ENCODE measurements at regions not wholly inside any gene's neighbourhood (a gene's known extent, or its start where the extent isn't known, plus 50 kb on each side); places are given as distances from the start of the nearest gene placed in this dataset.

DNA sequence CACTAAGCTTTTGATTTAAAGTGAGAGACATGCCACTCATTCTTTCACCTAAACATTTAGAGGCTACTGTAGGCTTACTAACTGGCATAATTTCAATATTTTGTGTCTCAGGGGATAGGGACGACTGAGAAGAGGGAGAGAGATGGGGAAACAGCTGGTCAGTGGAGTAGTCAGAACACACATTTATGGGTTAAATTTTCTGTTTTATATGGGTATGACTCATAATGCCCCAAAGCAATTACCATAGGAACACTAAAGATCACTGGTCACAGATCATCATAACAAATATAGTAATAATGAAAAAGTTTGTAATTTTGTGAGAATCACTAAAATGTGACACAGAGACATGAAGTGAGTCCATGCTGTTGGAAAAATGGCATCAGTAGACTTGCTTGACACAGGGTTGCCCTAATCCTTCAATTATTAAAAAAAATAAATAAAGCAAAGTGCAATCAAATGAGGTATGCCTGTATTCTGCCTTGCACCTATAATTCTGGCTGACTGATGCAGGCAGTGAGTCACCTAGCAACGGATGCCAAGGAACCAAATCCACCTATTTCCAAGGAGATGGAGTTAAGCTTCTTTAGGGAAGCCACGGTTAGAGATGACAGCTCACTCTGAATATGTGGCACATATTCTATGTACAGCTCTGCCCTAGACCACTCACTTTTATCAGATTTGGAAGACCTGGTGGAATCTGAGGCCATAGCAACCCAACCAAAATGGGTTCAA is 166.1 kb downstream of the MARCHF11 start:
- CTCF ChIA-PET, result interaction anchor here (0.6 kb wide), 1 partner anchor 367 kb away, joined by 3 read pairs; no protein-coding TSS in a partner anchor
- DNase-seq (ENCODE audit: low spot score), result no peak
- TF ChIP-seq, protein P1, sequence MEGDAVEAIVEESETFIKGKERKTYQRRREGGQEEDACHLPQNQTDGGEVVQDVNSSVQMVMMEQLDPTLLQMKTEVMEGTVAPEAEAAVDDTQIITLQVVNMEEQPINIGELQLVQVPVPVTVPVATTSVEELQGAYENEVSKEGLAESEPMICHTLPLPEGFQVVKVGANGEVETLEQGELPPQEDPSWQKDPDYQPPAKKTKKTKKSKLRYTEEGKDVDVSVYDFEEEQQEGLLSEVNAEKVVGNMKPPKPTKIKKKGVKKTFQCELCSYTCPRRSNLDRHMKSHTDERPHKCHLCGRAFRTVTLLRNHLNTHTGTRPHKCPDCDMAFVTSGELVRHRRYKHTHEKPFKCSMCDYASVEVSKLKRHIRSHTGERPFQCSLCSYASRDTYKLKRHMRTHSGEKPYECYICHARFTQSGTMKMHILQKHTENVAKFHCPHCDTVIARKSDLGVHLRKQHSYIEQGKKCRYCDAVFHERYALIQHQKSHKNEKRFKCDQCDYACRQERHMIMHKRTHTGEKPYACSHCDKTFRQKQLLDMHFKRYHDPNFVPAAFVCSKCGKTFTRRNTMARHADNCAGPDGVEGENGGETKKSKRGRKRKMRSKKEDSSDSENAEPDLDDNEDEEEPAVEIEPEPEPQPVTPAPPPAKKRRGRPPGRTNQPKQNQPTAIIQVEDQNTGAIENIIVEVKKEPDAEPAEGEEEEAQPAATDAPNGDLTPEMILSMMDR (conservative IDR thresholded peaks at IDR 0.05; ENCODE audit: low read depth), result no peak
- POLR2A ChIA-PET (ENCODE audit: low non-redundant PET), result no interaction called here
- no peak overlapping the region for H3K27ac ChIP-seq

DNA sequence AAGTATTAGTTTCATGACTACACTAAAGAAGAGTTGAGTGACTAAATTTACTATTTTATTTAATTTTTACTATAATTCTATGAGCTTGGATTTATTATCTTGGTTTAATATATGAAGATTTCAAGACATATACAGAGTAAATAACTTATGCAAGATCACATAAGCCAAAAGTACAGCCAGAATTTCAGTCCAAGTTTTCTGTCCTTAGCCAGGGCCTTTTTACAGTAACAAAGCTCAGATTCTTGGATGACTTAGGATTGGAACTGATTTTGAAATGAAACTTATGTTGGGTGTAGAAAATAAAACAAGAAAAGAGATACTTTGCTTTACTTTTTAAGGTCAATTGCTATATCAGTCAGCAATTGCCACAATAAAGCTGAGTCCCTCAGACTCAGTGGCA is 170.3 kb downstream of the MARCHF11 start:
- TF ChIP-seq, protein P1 (conservative IDR thresholded peaks at IDR 0.05; ENCODE audit: low read depth), result no peak
- ChIA-PET CTCF (no interaction called here), POLR2A (ENCODE audit: low non-redundant PET) (no interaction called here)
- H3K27ac ChIP-seq, result no peak overlapping the region
- no peak for DNase-seq (ENCODE audit: low spot score)

DNA sequence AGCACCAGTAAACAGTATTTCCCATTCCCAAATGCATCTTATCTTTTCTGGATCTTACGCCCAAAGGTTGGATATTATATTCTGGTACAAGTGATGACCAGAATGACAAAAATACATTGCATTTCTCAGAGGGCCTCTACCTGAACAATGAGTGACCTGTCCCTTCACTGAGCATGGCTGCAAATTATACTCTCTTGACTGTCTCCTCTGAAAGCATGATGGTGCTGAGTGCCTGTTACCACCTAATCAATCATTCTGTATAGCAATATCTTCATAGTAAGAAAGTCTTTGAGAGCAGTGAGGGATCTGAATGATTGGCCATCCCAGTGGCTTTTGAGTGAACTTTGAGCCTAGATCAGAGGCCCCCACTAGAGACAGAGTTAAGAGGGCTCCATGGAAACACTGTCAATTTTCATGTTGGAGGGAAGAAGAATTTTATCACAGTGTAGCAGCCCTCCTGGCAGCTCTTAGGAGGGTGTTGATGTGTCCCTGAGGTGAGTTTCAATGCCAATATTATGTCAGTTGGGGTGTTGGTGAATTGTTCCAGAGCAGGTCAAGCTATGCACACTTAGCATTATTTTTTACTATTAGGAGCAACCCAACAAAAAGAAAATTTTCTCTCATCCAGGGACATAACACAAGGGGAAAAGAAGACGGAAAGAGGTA is 171.7 kb downstream of the MARCHF11 start:
- TF ChIP-seq, protein P1 (conservative IDR thresholded peaks at IDR 0.05; ENCODE audit: low read depth), result no peak
- no peak overlapping the region for H3K27ac ChIP-seq
- ChIA-PET POLR2A (ENCODE audit: low non-redundant PET) (no interaction called here), CTCF (no interaction called here)
- DNase-seq (ENCODE audit: low spot score), result no peak

DNA sequence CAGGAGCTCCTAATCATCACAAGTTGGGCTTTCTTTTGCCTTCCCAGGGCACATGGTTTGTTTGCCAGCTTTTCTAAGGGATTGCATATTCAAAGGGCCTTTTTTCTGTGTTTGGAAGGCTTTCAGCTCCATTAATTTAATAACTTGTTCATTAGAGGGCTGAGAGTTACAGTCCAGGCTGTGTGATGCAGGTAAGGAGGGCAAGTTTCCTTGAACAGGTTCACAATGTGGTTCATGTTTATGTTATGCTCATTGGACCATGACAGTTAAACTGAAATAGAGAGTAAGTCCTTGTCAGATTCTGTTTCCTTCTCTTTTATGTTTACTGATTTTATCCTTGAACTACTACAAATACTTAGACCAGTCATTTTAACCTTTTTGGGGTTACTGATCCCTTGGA is 174.4 kb downstream of the MARCHF11 start:
- ChIA-PET CTCF (interaction anchor here (0.5 kb wide), 1 partner anchor 192 kb away, joined by 3 read pairs; no protein-coding TSS in a partner anchor), POLR2A (ENCODE audit: low non-redundant PET) (no interaction called here)

DNA sequence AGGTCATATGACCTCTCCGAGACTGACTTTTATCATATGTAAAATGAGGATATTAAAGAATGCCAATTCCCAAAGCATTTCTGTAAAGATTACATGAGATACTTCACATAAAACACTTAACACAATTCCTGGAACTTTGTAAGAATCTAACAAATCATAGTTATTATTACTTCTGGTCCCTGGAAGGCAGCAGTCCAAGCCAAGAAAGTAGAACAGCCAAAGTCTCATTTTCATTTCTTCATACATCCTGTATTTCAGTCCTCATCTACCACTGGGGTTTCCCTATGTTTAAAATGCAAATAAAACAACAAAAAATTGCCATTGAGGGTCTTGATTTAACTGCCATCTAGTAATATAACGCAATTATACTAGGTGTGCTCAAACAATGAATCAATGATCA is 179.5 kb downstream of the MARCHF11 start:
- DNase-seq (ENCODE audit: low spot score), result no peak
- ChIA-PET CTCF (interaction anchor here (0.6 kb wide), 1 partner anchor 52 kb away, joined by 3 read pairs; no protein-coding TSS in a partner anchor), POLR2A (ENCODE audit: low non-redundant PET) (no interaction called here)
- TF ChIP-seq, protein P1 (conservative IDR thresholded peaks at IDR 0.05; ENCODE audit: low read depth), result no peak
- H3K27ac ChIP-seq, result no peak overlapping the region

More for the DNA sequence above, 174.4 kb downstream of the MARCHF11 start:
- TF ChIP-seq, protein P1 (conservative IDR thresholded peaks at IDR 0.05; ENCODE audit: low read depth), result no peak
- H3K27ac ChIP-seq, result no peak overlapping the region
- no peak for DNase-seq (ENCODE audit: low spot score)

DNA sequence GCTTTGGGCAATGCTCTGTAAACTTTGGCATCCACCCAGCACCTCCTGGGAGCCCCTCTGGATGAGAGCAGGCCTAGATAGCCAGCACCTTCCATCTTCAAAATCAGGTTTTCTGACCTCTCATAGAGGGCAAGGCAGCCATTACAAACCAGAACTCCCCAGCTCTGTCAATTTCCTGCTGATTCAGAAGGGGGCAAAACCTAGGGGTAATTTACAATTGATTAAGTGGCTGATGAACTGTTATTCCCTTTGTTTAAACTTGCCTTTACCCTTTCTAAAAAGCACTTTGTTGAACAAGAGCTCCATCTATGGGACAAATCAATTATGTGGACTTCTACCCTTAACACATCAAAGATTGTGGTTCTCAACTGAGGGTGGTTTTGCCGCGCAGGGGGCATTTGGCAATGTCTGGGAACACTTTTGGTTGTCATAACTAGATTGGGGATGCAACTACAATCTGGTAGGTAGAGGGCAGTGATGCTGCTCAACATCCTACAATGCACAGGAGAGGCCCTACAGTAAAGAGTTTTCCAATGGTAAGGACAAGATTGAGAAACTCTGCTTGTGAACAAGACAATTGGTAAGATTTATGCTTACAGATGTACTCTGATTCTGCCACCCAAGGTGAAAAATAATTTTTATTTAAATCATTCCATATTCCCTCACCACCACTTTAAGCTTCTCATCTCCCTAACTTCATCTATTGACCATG is 184.1 kb downstream of the MARCHF11 start:
- TF ChIP-seq, protein P1 (conservative IDR thresholded peaks at IDR 0.05; ENCODE audit: low read depth), result peak; percentile 47
- ChIA-PET CTCF (no interaction called here), POLR2A (ENCODE audit: low non-redundant PET) (no interaction called here)
- no peak overlapping the region for H3K27ac ChIP-seq
- peak; percentile 16 for DNase-seq (ENCODE audit: low spot score)
